ENCODE measurements at regions not wholly inside any gene's neighbourhood (a gene's known extent, or its start where the extent isn't known, plus 50 kb on each side); places are given as distances from the start of the nearest gene placed in this dataset.

- TF ChIP-seq CTCF (IDR thresholded peaks at IDR 0.05) (no peak), POLR2A (IDR thresholded peaks at IDR 0.05) (no peak), EP300 (IDR thresholded peaks at IDR 0.05) (no peak), POLR2AphosphoS5 (IDR thresholded peaks at IDR 0.05) (peak in 2 of 4 donors; percentile 35 to 40)
Measured at GRCh38 chr2:53498210-53498609, 269.4 kb upstream of the CHAC2 start.

Data from sigmoid colon (tissue), 4 donors.